ENCODE measurements at regions not wholly inside any gene's neighbourhood (a gene's known extent, or its start where the extent isn't known, plus 50 kb on each side); places are given as distances from the start of the nearest gene placed in this dataset.

GRCh38 chr3:6142707-6143106, 718.2 kb upstream of the GRM7 start:
- no peak for TF ChIP-seq POLR2AphosphoS5 (IDR thresholded peaks at IDR 0.05)
- no peak for TF ChIP-seq CTCF (IDR thresholded peaks at IDR 0.05)
- no peak for TF ChIP-seq POLR2A (IDR thresholded peaks at IDR 0.05)
- TF ChIP-seq EP300 (IDR thresholded peaks at IDR 0.05) = no peak
- DNase-seq = no peak
- 72 to 74% methylated on average over 3 of the region's 3 CpGs for whole genome bisulfite sequencing, 2 donors
- Histone ChIP-seq H3K4me3 (no peak overlapping the region), H3K4me1 (no peaks in the 10 kb centered on the region), H3K36me3 (no peaks in the 10 kb centered on the region), H3K27me3 (no peaks in the 10 kb centered on the region), H3K9me3 (no peaks in the 10 kb centered on the region), H3K27ac (no peak overlapping the region)
- ATAC-seq (ENCODE audit: low FRiP score in 2 of 2) = no peak

- Histone ChIP-seq H3K27me3 (no peaks in the 10 kb centered on the region), H3K27ac (no peak overlapping the region), H3K36me3 (no peaks in the 10 kb centered on the region), H3K9me3 (no peaks in the 10 kb centered on the region), H3K4me3 (no peak overlapping the region), H3K4me1 (no peaks in the 10 kb centered on the region)
- TF ChIP-seq POLR2AphosphoS5 (IDR thresholded peaks at IDR 0.05) (no peak), POLR2A (IDR thresholded peaks at IDR 0.05) (no peak), CTCF (IDR thresholded peaks at IDR 0.05) (no peak), EP300 (IDR thresholded peaks at IDR 0.05) (no peak)
- DNase-seq (no peak), ATAC-seq (ENCODE audit: low FRiP score in 2 of 2) (no peak)
- WGBS, 2 donors = 89 to 92% methylated on average over 6 of the region's 6 CpGs
Measured at GRCh38 chr3:6147883-6148282, 713.0 kb upstream of the GRM7 start.

GRCh38 chr3:6155650-6156338, 705.1 kb upstream of the GRM7 start:
- DNase-seq (no peak), ATAC-seq (ENCODE audit: low FRiP score in 2 of 2) (no peak)
- no peaks in the 10 kb centered on the region for H3K4me1 ChIP-seq
- WGBS, 2 donors = 72 to 74% methylated on average over 4 of the region's 4 CpGs
- no peak for TF ChIP-seq POLR2AphosphoS5 (IDR thresholded peaks at IDR 0.05)
- no peak for TF ChIP-seq CTCF (IDR thresholded peaks at IDR 0.05)
- TF ChIP-seq EP300 (IDR thresholded peaks at IDR 0.05) = no peak
- no peak for TF ChIP-seq POLR2A (IDR thresholded peaks at IDR 0.05)
- H3K36me3 ChIP-seq = no peaks in the 10 kb centered on the region
- no peaks in the 10 kb centered on the region for H3K27me3 ChIP-seq
- H3K9me3 ChIP-seq = no peaks in the 10 kb centered on the region
- no peak overlapping the region for H3K27ac ChIP-seq
- no peak overlapping the region for H3K4me3 ChIP-seq

- H3K9me3 ChIP-seq = no peaks in the 10 kb centered on the region
- H3K27ac ChIP-seq = no peak overlapping the region
- H3K4me3 ChIP-seq = no peak overlapping the region
- DNase-seq = no peak
- 64 to 71% methylated on average over 6 of the region's 6 CpGs for WGBS, 2 donors
- TF ChIP-seq POLR2AphosphoS5 (IDR thresholded peaks at IDR 0.05) (no peak), EP300 (IDR thresholded peaks at IDR 0.05) (no peak), CTCF (IDR thresholded peaks at IDR 0.05) (no peak)
- no peaks in the 10 kb centered on the region for H3K4me1 ChIP-seq
- H3K27me3 ChIP-seq = no peaks in the 10 kb centered on the region
- ATAC-seq (ENCODE audit: low FRiP score in 2 of 2) = no peak
- H3K36me3 ChIP-seq = no peaks in the 10 kb centered on the region
Measured at GRCh38 chr3:6165951-6166350, 695.0 kb upstream of the GRM7 start.

GRCh38 chr3:6168256-6168655, 692.7 kb upstream of the GRM7 start:
- ATAC-seq (ENCODE audit: low FRiP score in 2 of 2) (no peak), DNase-seq (no peak)
- Histone ChIP-seq H3K4me1 (no peaks in the 10 kb centered on the region), H3K9me3 (no peaks in the 10 kb centered on the region), H3K27ac (no peak overlapping the region), H3K27me3 (no peaks in the 10 kb centered on the region), H3K36me3 (no peaks in the 10 kb centered on the region), H3K4me3 (no peak overlapping the region)
- WGBS, 2 donors = 49 to 64% methylated on average over 8 of the region's 8 CpGs
- TF ChIP-seq CTCF (IDR thresholded peaks at IDR 0.05) (no peak), EP300 (IDR thresholded peaks at IDR 0.05) (no peak)
